Gastroesophageal sphincter (tissue), 4 donors: ENCODE measurements at regions not wholly inside any gene's neighbourhood (a gene's known extent, or its start where the extent isn't known, plus 50 kb on each side); places are given as distances from the start of the nearest gene placed in this dataset.

Experiments
- ATAC-seq: fragments of 150-250 bp; one replicate; pipeline ENCODE4 v1.9.1; 2016; ENCODE audit warnings: mild to moderate bottlenecking, moderate library complexity
- H3K27ac ChIP-seq, 4 donors: fragments of 200-600 bp; sonication (generic) in 3 of 4; 1 replicate in 3 of 4; 2 replicates in 1 of 4; pipeline ENCODE4 v1.5.1; 2016 to 2019
- H3K27me3 ChIP-seq: fragments of 200-600 bp; sonication (generic); one replicate; pipeline ENCODE4 v1.5.1; 2019
- H3K36me3 ChIP-seq, 2 donors: fragments of 200-600 bp; sonication (generic); one replicate each; pipeline ENCODE4 v1.5.1; 2019; ENCODE audit warnings: control low read depth in 1 of 2
- H3K4me1 ChIP-seq, 3 donors: fragments of 200-600 bp; sonication (generic); 1 replicate in 2 of 3; 2 replicates in 1 of 3; pipeline ENCODE4 v1.5.1; 2016 to 2019; ENCODE audit warnings: control low read depth in 2 of 3
- H3K4me3 ChIP-seq, 2 donors: fragments of 200-600 bp; sonication (generic); one replicate each; pipeline ENCODE4 v1.5.1; 2019; ENCODE audit warnings: mild to moderate bottlenecking in 1 of 2, moderate library complexity in 1 of 2
- H3K9me3 ChIP-seq, 3 donors: fragments of 200-600 bp; sonication (generic); one replicate each; pipeline ENCODE4 v1.5.1; 2017 to 2019; ENCODE audit warnings: control low read depth in 2 of 3
- EP300 ChIP-seq: sonication (generic); formaldehyde crosslinking; IDR thresholded peaks from one replicate; pipeline ENCODE4 v1.6.1; 2017; ENCODE audit warnings: antibody characterized with exemption, mild to moderate bottlenecking
- POLR2A ChIP-seq, 2 donors: fragments of 450-650 bp; IDR thresholded peaks; one replicate each; pipeline ENCODE4 v1.6.1; 2017; ENCODE audit warnings: antibody characterized with exemption in 2 of 2, mild to moderate bottlenecking in 2 of 2, moderate library complexity in 1 of 2
- POLR2AphosphoS5 ChIP-seq: sonication (generic); formaldehyde crosslinking; IDR thresholded peaks from one replicate; pipeline ENCODE4 v1.6.1; 2017; ENCODE audit warnings: antibody characterized with exemption
- WGBS, 2 donors: methylation state at CpG; one replicate each; pipeline ENCODE4 v1.1.5; 2018; ENCODE audit warnings: low coverage in 1 of 2; 5-methylcytosine and 5-hydroxymethylcytosine counted together
- TF ChIP-seq, protein P1 (sequence below), 4 experiments: fragments of 200-600 bp in 2 of 4; fragments of 450-650 bp in 2 of 4; sonication (generic) in 1 of 4; IDR thresholded peaks; one replicate each; pipeline ENCODE4 v1.5.1; 2017 to 2019; ENCODE audit warnings: antibody characterized with exemption in 4 of 4, mild to moderate bottlenecking in 2 of 4, moderate library complexity in 2 of 4

DNA sequence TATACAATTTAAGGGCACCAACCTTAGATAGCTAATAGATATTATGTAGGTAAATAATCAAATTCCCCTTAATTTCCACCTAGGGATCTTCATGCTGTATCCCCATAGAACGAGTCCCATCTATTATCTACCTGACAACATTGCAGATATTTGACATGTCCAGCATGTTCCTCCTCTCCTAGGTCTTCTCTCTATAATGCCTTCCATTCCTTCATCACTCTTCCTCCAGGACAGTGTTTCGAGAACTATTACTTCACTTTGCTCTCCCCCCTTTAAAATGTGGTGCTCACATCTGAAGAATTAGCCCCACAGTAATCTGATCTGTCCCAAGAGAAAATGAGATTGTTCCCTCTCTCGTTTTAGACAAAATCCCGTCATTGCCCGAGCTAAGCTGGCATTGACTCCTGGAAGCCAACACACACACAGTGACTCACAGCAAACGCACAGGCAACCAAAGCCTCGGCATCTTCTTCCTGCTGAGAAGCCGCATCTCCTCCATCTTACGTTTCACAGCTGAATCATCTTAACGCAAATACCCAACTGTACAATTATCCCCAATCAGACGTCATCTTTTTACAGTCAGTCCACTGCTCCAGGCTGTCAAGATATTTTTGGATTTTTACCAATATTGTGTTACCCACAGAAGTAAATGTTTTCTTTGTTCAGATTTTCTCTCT is 162.9 kb upstream of the AGAP1 start:
- Histone ChIP-seq H3K27ac (no peak overlapping the region), H3K9me3 (peaks cover 0 to 16% (median 0%) of the 10 kb centered on the region in 3 donors), H3K4me3 (no peak overlapping the region), H3K4me1 (no peaks in the 10 kb centered on the region), H3K36me3 (no peaks in the 10 kb centered on the region), H3K27me3 (peaks cover 23% of the 10 kb centered on the region)
- no peak for ATAC-seq
- 72 to 75% methylated on average over 11 of the region's 11 CpGs for WGBS, 2 donors
- TF ChIP-seq POLR2AphosphoS5, result no peak
- no peak for TF ChIP-seq POLR2A (IDR thresholded peaks at IDR 0.05)
- TF ChIP-seq, protein P1, sequence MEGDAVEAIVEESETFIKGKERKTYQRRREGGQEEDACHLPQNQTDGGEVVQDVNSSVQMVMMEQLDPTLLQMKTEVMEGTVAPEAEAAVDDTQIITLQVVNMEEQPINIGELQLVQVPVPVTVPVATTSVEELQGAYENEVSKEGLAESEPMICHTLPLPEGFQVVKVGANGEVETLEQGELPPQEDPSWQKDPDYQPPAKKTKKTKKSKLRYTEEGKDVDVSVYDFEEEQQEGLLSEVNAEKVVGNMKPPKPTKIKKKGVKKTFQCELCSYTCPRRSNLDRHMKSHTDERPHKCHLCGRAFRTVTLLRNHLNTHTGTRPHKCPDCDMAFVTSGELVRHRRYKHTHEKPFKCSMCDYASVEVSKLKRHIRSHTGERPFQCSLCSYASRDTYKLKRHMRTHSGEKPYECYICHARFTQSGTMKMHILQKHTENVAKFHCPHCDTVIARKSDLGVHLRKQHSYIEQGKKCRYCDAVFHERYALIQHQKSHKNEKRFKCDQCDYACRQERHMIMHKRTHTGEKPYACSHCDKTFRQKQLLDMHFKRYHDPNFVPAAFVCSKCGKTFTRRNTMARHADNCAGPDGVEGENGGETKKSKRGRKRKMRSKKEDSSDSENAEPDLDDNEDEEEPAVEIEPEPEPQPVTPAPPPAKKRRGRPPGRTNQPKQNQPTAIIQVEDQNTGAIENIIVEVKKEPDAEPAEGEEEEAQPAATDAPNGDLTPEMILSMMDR (IDR thresholded peaks at IDR 0.05), result no peak
- TF ChIP-seq EP300, result no peak

DNA sequence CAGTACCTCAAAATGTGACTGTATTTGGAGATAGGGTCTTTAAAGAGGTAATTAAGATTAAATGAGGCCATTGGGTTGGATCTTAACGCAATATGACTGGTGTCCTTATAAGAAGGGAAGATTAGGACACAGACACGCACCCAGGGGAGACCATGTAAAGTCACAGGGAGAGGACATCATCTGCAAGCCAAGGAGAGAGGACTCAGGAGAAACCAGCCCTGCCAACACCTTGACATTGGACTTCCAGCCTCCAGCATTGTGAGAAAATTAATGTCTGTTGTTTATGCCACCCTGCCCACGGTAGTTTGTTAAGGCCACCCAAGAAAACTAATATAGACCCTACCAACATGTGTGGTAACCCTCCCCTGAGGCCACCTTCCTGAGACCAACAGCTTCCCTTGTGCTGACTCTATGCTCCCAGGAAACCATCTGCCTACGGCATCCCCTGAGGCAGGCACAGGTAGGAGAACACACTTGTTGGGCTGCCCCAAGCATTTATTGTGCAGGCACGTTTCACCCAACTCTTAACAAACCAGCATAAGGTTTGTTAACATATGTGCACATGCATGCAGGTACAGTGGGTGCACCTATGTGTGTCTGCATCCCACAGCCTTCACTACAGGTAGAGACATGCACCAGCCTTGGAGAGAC is 161.5 kb upstream of the AGAP1 start:
- Histone ChIP-seq H3K27me3 (peaks cover 23% of the 10 kb centered on the region), H3K4me3 (no peak overlapping the region), H3K4me1 (no peaks in the 10 kb centered on the region), H3K9me3 (peaks cover 0 to 16% (median 0%) of the 10 kb centered on the region in 3 donors), H3K27ac (no peak overlapping the region), H3K36me3 (no peaks in the 10 kb centered on the region)
- TF ChIP-seq EP300 (no peak), POLR2A (IDR thresholded peaks at IDR 0.05) (no peak), POLR2AphosphoS5 (no peak)
- TF ChIP-seq, protein P1 (IDR thresholded peaks at IDR 0.05), result no peak
- WGBS, 2 donors, result 87 to 96% methylated on average over 3 to 5 of the region's 5 CpGs
- ATAC-seq, result no peak

DNA sequence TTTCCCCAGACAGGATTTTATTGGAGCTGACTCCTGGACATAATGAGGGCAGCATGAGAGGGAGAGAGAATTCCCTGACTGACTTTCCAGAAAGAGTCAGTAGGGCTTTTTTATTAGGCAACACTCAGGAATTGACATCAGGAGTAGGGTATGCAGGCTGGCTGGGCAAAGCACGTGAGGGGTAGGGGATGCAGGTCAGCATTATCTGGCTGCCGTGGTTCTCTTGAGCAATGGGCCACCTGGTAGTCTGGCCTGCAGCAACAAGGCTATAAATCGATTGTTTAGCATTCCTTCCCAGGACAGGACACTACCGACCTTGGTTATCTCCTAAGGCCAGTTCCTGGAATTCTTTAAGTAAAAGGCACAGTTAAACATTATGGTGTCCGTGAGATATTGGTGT is 160.8 kb upstream of the AGAP1 start:
- 11 to 54% methylated on average over 2 of the region's 5 CpGs for WGBS, 2 donors
- Histone ChIP-seq H3K36me3 (no peaks in the 10 kb centered on the region), H3K4me3 (no peak overlapping the region), H3K9me3 (peaks cover 0 to 23% (median 0%) of the 10 kb centered on the region in 3 donors), H3K4me1 (no peaks in the 10 kb centered on the region), H3K27me3 (peaks cover 23% of the 10 kb centered on the region), H3K27ac (no peak overlapping the region)
- TF ChIP-seq POLR2AphosphoS5, result no peak
- TF ChIP-seq, protein P1 (IDR thresholded peaks at IDR 0.05), result no peak
- TF ChIP-seq POLR2A (IDR thresholded peaks at IDR 0.05), result no peak
- TF ChIP-seq EP300, result no peak
- no peak for ATAC-seq

DNA sequence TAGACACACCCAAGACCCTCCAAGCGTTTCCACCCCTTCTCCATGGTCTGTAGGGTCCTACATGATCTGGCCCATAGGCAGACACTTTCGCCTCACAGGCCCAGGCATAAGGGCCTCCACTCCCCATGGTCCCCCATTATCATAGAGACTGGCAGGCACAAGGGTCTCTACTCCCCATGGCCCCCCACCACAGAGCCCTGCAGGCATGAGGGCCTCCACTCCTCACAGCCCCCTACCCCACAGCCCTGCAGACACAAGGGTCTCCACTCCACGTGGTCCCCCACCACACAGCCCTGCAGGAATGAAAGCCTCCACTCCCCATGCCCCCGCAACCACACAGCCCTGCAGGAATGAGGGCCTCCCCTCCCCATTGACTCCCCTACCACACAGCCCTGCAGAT is 159.7 kb upstream of the AGAP1 start:
- Histone ChIP-seq H3K27me3 (peaks cover 23% of the 10 kb centered on the region), H3K9me3 (peaks cover 0 to 32% (median 0%) of the 10 kb centered on the region in 3 donors), H3K36me3 (no peaks in the 10 kb centered on the region), H3K27ac (no peak overlapping the region), H3K4me1 (no peaks in the 10 kb centered on the region), H3K4me3 (no peak overlapping the region)
- 83% methylated on average over 1 of the region's 4 CpGs; no CpG with 5 or more reads in 1 of the 2 donors for WGBS, 2 donors
- TF ChIP-seq, protein P1 (IDR thresholded peaks at IDR 0.05), result no peak
- TF ChIP-seq EP300 (no peak), POLR2AphosphoS5 (no peak), POLR2A (IDR thresholded peaks at IDR 0.05) (no peak)
- ATAC-seq, result no peak
